ENCODE measurements at regions not wholly inside any gene's neighbourhood (a gene's known extent, or its start where the extent isn't known, plus 50 kb on each side); places are given as distances from the start of the nearest gene placed in this dataset.

GRCh38 chr3:8273479-8273878, 228.1 kb upstream of the LMCD1 start:
- CTCF ChIA-PET = interaction anchor here (1.1 to 1.5 kb wide), 3 partner anchors 9 to 34 kb away, joined by 3 to 6 read pairs (median 5); no protein-coding TSS in a partner anchor
- POLR2A ChIA-PET = no interaction called here
- no peak for DNase-seq (ENCODE audit: extremely low spot score)
- TF ChIP-seq CTCF (IDR thresholded peaks at IDR 0.05; ENCODE audit: control extremely low read depth, extremely low read depth, low read depth, missing control alignments) = no peak

- TF ChIP-seq CTCF (IDR thresholded peaks at IDR 0.05; ENCODE audit: control extremely low read depth, extremely low read depth, low read depth, missing control alignments) = no peak
- ChIA-PET POLR2A (no interaction called here), CTCF (interaction anchor here (0.8 to 3.9 kb wide), 6 partner anchors 10 to 36 kb away, joined by 3 to 19 read pairs (median 4); no protein-coding TSS in a partner anchor)
- no peak for DNase-seq (ENCODE audit: extremely low spot score)
Observed at GRCh38 chr3:8276056-8276455, 225.6 kb upstream of the LMCD1 start.

- no peak for TF ChIP-seq CTCF (IDR thresholded peaks at IDR 0.05; ENCODE audit: control extremely low read depth, extremely low read depth, low read depth, missing control alignments)
- POLR2A ChIA-PET = no interaction called here
- CTCF ChIA-PET = interaction anchor here (0.8 to 3.9 kb wide), 6 partner anchors 9 to 37 kb away, joined by 3 to 19 read pairs (median 4); no protein-coding TSS in a partner anchor
- no peak for DNase-seq (ENCODE audit: extremely low spot score)
Observed at GRCh38 chr3:8276506-8276905, 225.1 kb upstream of the LMCD1 start.

GRCh38 chr3:8278448-8278847, 223.2 kb upstream of the LMCD1 start:
- CTCF ChIA-PET = interaction anchor here (0.6 to 3.9 kb wide), 5 partner anchors 9 to 542 kb away, joined by 3 to 19 read pairs (median 3); no protein-coding TSS in a partner anchor
- no peak for TF ChIP-seq CTCF (IDR thresholded peaks at IDR 0.05; ENCODE audit: control extremely low read depth, extremely low read depth, low read depth, missing control alignments)
- DNase-seq (ENCODE audit: extremely low spot score) = no peak
- POLR2A ChIA-PET = no interaction called here

GRCh38 chr3:8279476-8279875, 222.1 kb upstream of the LMCD1 start:
- ChIA-PET CTCF (interaction anchor here (1.2 to 1.6 kb wide), 2 partner anchors 11 to 40 kb away, joined by 3 to 6 read pairs; no protein-coding TSS in a partner anchor), POLR2A (no interaction called here)
- no peak for DNase-seq (ENCODE audit: extremely low spot score)
- no peak for TF ChIP-seq CTCF (IDR thresholded peaks at IDR 0.05; ENCODE audit: control extremely low read depth, extremely low read depth, low read depth, missing control alignments)

GRCh38 chr3:8279886-8280550, 221.6 kb upstream of the LMCD1 start:
- POLR2A ChIA-PET = no interaction called here

More at GRCh38 chr3:8279886-8280550, 221.6 kb upstream of the LMCD1 start:
- no peak for TF ChIP-seq CTCF (IDR thresholded peaks at IDR 0.05; ENCODE audit: control extremely low read depth, extremely low read depth, low read depth, missing control alignments)
- DNase-seq (ENCODE audit: extremely low spot score) = no peak
- CTCF ChIA-PET = interaction anchor here (1.2 to 1.6 kb wide), 3 partner anchors 10 to 40 kb away, joined by 3 to 6 read pairs (median 3); no protein-coding TSS in a partner anchor

Data from GM10248 (cell line).